ENCODE measurements at regions not wholly inside any gene's neighbourhood (a gene's known extent, or its start where the extent isn't known, plus 50 kb on each side); places are given as distances from the start of the nearest gene placed in this dataset.

DNA sequence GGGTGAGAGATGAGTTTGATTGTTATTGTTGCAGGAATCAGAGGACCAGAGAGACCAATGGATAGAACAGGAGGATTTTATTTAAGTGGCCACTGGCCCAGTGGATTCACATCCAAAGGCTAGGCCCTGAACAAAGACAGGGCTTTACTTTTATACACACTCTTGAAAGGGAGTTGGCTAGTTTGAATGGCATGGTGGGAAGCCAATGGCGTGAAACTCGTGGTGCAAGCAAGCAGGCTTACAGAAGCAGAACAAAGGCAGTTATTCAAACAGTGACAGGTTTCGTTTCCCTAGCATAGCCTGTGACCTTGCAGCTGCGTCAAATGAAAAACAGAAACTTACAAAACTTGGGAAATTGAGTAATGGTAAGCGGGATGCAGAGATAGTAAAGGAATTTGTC is 110.2 kb upstream of the PRDX4 start (continued):
- no peak for TF ChIP-seq RXRA (IDR thresholded peaks at IDR 0.05; ENCODE audit: insufficient read depth, low read depth, low read length)
- TF ChIP-seq CHD2 (IDR thresholded peaks at IDR 0.05; ENCODE audit: low read length): no peak
- no peak for TF ChIP-seq POLR2A (IDR thresholded peaks at IDR 0.05; ENCODE audit: control extremely low read depth in 1 of 2, low read depth in 2 of 2, low read length in 2 of 2)
- TF ChIP-seq SP1 (IDR thresholded peaks at IDR 0.05; ENCODE audit: low read depth, low read length): no peak
- no peak for TF ChIP-seq HDAC6 (IDR thresholded peaks at IDR 0.05; ENCODE audit: low read depth, low read length)
- no peak for TF ChIP-seq PHF8 (conservative IDR thresholded peaks at IDR 0.05; ENCODE audit: low read depth, low read length)
- TF ChIP-seq RAD21 (IDR thresholded peaks at IDR 0.05 in 1 of 2, conservative IDR thresholded peaks at IDR 0.05 in 1 of 2; ENCODE audit: low read depth in 2 of 2, low read length in 2 of 2): no peak
